ENCODE measurements at regions not wholly inside any gene's neighbourhood (a gene's known extent, or its start where the extent isn't known, plus 50 kb on each side); places are given as distances from the start of the nearest gene placed in this dataset.
"Not testable (repeated sequence)": the region's sequence is repeated elsewhere in the genome, so short reads cannot be mapped to it uniquely, and the experiment has no call there.

- Histone ChIP-seq H3K27me3 (replicated peaks in 2 of 5; ENCODE audit: control insufficient read depth in 4 of 5, insufficient read depth in 5 of 5, low read length in 4 of 5) (no peaks in the 10 kb centered on the region), H3K4me3 (ENCODE audit: control insufficient read depth in 1 of 7, extremely low read depth in 1 of 7, insufficient read depth in 4 of 7, low read depth in 2 of 7, low read length in 6 of 7) (no peak overlapping the region), H3K9me3 (ENCODE audit: control extremely low read depth in 1 of 5, control insufficient read depth in 4 of 5, insufficient read depth in 2 of 5, low read depth in 1 of 5, low read length in 4 of 5) (no peaks in the 10 kb centered on the region), H3K27ac (ENCODE audit: insufficient read depth in 1 of 2, low read depth in 1 of 2, low read length in 2 of 2, poor library complexity in 1 of 2, severe bottlenecking in 2 of 2) (peak overlapping the region in 1 of 2 experiments; percentile 89), H3K36me3 (ENCODE audit: control insufficient read depth in 4 of 4, insufficient read depth in 4 of 4, low read length in 3 of 4) (no peaks in the 10 kb centered on the region), H3K4me1 (ENCODE audit: control extremely low read depth in 1 of 4, control insufficient read depth in 4 of 4, insufficient read depth in 4 of 4, low read length in 3 of 4) (peaks cover 3 to 43% (median 17%) of the 10 kb centered on the region in 4 experiments)
- ChIA-PET CTCF (interaction anchor here (0.8 to 1.2 kb wide), 2 partner anchors 17 to 65 kb away, joined by 3 read pairs; no protein-coding TSS in a partner anchor), POLR2A (interaction anchor here (1.1 kb wide), 1 partner anchor 104 kb away, joined by 5 read pairs; no protein-coding TSS in a partner anchor)
- no peak for DNase-seq
- no CpG with 5 or more reads among the region's 1 CpG for WGBS (ENCODE audit: insufficient coverage)
These were observed 105.4 kb downstream of the ZNF429 start for GRCh38 chr19:21610787-21611186.

- no peaks in the 10 kb centered on the region for H3K27me3 ChIP-seq (replicated peaks in 2 of 5; ENCODE audit: control insufficient read depth in 4 of 5, insufficient read depth in 5 of 5, low read length in 4 of 5)
- H3K27ac ChIP-seq (ENCODE audit: insufficient read depth in 1 of 2, low read depth in 1 of 2, low read length in 2 of 2, poor library complexity in 1 of 2, severe bottlenecking in 2 of 2): peak overlapping the region in 1 of 2 experiments; percentile 89
- no peaks in the 10 kb centered on the region for H3K36me3 ChIP-seq (ENCODE audit: control insufficient read depth in 4 of 4, insufficient read depth in 4 of 4, low read length in 3 of 4)
- H3K4me3 ChIP-seq (ENCODE audit: control insufficient read depth in 1 of 7, extremely low read depth in 1 of 7, insufficient read depth in 4 of 7, low read depth in 2 of 7, low read length in 6 of 7): no peak overlapping the region
- CTCF ChIA-PET: interaction anchor here (0.8 to 1.2 kb wide), 2 partner anchors 17 to 66 kb away, joined by 3 read pairs; no protein-coding TSS in a partner anchor
- no peaks in the 10 kb centered on the region for H3K9me3 ChIP-seq (ENCODE audit: control extremely low read depth in 1 of 5, control insufficient read depth in 4 of 5, insufficient read depth in 2 of 5, low read depth in 1 of 5, low read length in 4 of 5)
- POLR2A ChIA-PET: interaction anchor here (1.1 kb wide), 1 partner anchor 104 kb away, joined by 5 read pairs; no protein-coding TSS in a partner anchor
- WGBS (ENCODE audit: insufficient coverage): 38% methylated on average over 1 of the region's 3 CpGs
- DNase-seq: peak in 2 of 3 donors; percentile 79 to 93
- peaks cover 3 to 46% (median 18%) of the 10 kb centered on the region in 4 experiments for H3K4me1 ChIP-seq (ENCODE audit: control extremely low read depth in 1 of 4, control insufficient read depth in 4 of 4, insufficient read depth in 4 of 4, low read length in 3 of 4)
These were observed 104.9 kb downstream of the ZNF429 start for GRCh38 chr19:21610341-21610740.

GRCh38 chr19:21608571-21608970 is 103.2 kb downstream of the ZNF429 start:
- CTCF ChIA-PET: no interaction called here

GRCh38 chr19:21607449-21607848 is 102.0 kb downstream of the ZNF429 start:
- Histone ChIP-seq H3K9me3 (ENCODE audit: control extremely low read depth in 1 of 5, control insufficient read depth in 4 of 5, insufficient read depth in 2 of 5, low read depth in 1 of 5, low read length in 4 of 5) (no peaks in the 10 kb centered on the region), H3K27me3 (replicated peaks in 2 of 5; ENCODE audit: control insufficient read depth in 4 of 5, insufficient read depth in 5 of 5, low read length in 4 of 5) (no peaks in the 10 kb centered on the region), H3K4me3 (ENCODE audit: control insufficient read depth in 1 of 7, extremely low read depth in 1 of 7, insufficient read depth in 4 of 7, low read depth in 2 of 7, low read length in 6 of 7) (no peak overlapping the region), H3K36me3 (ENCODE audit: control insufficient read depth in 4 of 4, insufficient read depth in 4 of 4, low read length in 3 of 4) (no peaks in the 10 kb centered on the region), H3K4me1 (ENCODE audit: control extremely low read depth in 1 of 4, control insufficient read depth in 4 of 4, insufficient read depth in 4 of 4, low read length in 3 of 4) (peaks cover 19 to 67% (median 34%) of the 10 kb centered on the region in 4 experiments), H3K27ac (ENCODE audit: insufficient read depth in 1 of 2, low read depth in 1 of 2, low read length in 2 of 2, poor library complexity in 1 of 2, severe bottlenecking in 2 of 2) (no peak overlapping the region)
- CTCF ChIA-PET: no interaction called here
- no peak for DNase-seq
- 69% methylated on average over 4 of the region's 4 CpGs for WGBS (ENCODE audit: insufficient coverage)
- POLR2A ChIA-PET: no interaction called here

More at GRCh38 chr19:21608571-21608970, 103.2 kb downstream of the ZNF429 start:
- H3K9me3 ChIP-seq (ENCODE audit: control extremely low read depth in 1 of 5, control insufficient read depth in 4 of 5, insufficient read depth in 2 of 5, low read depth in 1 of 5, low read length in 4 of 5): no peaks in the 10 kb centered on the region
- H3K36me3 ChIP-seq (ENCODE audit: control insufficient read depth in 4 of 4, insufficient read depth in 4 of 4, low read length in 3 of 4): no peaks in the 10 kb centered on the region
- peak overlapping the region in 1 of 2 experiments; percentile 49 for H3K27ac ChIP-seq (ENCODE audit: insufficient read depth in 1 of 2, low read depth in 1 of 2, low read length in 2 of 2, poor library complexity in 1 of 2, severe bottlenecking in 2 of 2)
- no peak for DNase-seq
- no peaks in the 10 kb centered on the region for H3K27me3 ChIP-seq (replicated peaks in 2 of 5; ENCODE audit: control insufficient read depth in 4 of 5, insufficient read depth in 5 of 5, low read length in 4 of 5)
- WGBS (ENCODE audit: insufficient coverage): 100% methylated on average over 2 of the region's 2 CpGs
- H3K4me1 ChIP-seq (ENCODE audit: control extremely low read depth in 1 of 4, control insufficient read depth in 4 of 4, insufficient read depth in 4 of 4, low read length in 3 of 4): peaks cover 16 to 62% (median 30%) of the 10 kb centered on the region in 4 experiments
- H3K4me3 ChIP-seq (ENCODE audit: control insufficient read depth in 1 of 7, extremely low read depth in 1 of 7, insufficient read depth in 4 of 7, low read depth in 2 of 7, low read length in 6 of 7): no peak overlapping the region
- POLR2A ChIA-PET: interaction anchor here (0.7 kb wide), 1 partner anchor 21 kb away, joined by 3 read pairs; no protein-coding TSS in a partner anchor

- peaks cover 22 to 68% (median 33%) of the 10 kb centered on the region in 4 experiments for H3K4me1 ChIP-seq (ENCODE audit: control extremely low read depth in 1 of 4, control insufficient read depth in 4 of 4, insufficient read depth in 4 of 4, low read length in 3 of 4)
- CTCF ChIA-PET; H3K27me3 ChIP-seq (replicated peaks in 2 of 5; ENCODE audit: control insufficient read depth in 4 of 5, insufficient read depth in 5 of 5, low read length in 4 of 5); H3K9me3 ChIP-seq (ENCODE audit: control extremely low read depth in 1 of 5, control insufficient read depth in 4 of 5, insufficient read depth in 2 of 5, low read depth in 1 of 5, low read length in 4 of 5); H3K36me3 ChIP-seq (ENCODE audit: control insufficient read depth in 4 of 4, insufficient read depth in 4 of 4, low read length in 3 of 4); DNase-seq; H3K4me3 ChIP-seq (ENCODE audit: control insufficient read depth in 1 of 7, extremely low read depth in 1 of 7, insufficient read depth in 4 of 7, low read depth in 2 of 7, low read length in 6 of 7); H3K27ac ChIP-seq (ENCODE audit: insufficient read depth in 1 of 2, low read depth in 1 of 2, low read length in 2 of 2, poor library complexity in 1 of 2, severe bottlenecking in 2 of 2); POLR2A ChIA-PET: not testable (repeated sequence)
- 87% methylated on average over 9 of the region's 31 CpGs for WGBS (ENCODE audit: insufficient coverage)
These were observed 101.6 kb downstream of the ZNF429 start for GRCh38 chr19:21607011-21607410.

GRCh38 chr19:21606326-21606725 is 100.9 kb downstream of the ZNF429 start:
- H3K4me3 ChIP-seq (ENCODE audit: control insufficient read depth in 1 of 7, extremely low read depth in 1 of 7, insufficient read depth in 4 of 7, low read depth in 2 of 7, low read length in 6 of 7); H3K9me3 ChIP-seq (ENCODE audit: control extremely low read depth in 1 of 5, control insufficient read depth in 4 of 5, insufficient read depth in 2 of 5, low read depth in 1 of 5, low read length in 4 of 5); POLR2A ChIA-PET; H3K27ac ChIP-seq (ENCODE audit: insufficient read depth in 1 of 2, low read depth in 1 of 2, low read length in 2 of 2, poor library complexity in 1 of 2, severe bottlenecking in 2 of 2); H3K27me3 ChIP-seq (replicated peaks in 2 of 5; ENCODE audit: control insufficient read depth in 4 of 5, insufficient read depth in 5 of 5, low read length in 4 of 5); DNase-seq; H3K36me3 ChIP-seq (ENCODE audit: control insufficient read depth in 4 of 4, insufficient read depth in 4 of 4, low read length in 3 of 4): not testable (repeated sequence)
- WGBS (ENCODE audit: insufficient coverage): no CpG with 5 or more reads among the region's 5 CpGs
- peaks cover 22 to 67% (median 37%) of the 10 kb centered on the region in 4 experiments for H3K4me1 ChIP-seq (ENCODE audit: control extremely low read depth in 1 of 4, control insufficient read depth in 4 of 4, insufficient read depth in 4 of 4, low read length in 3 of 4)
- CTCF ChIA-PET: interaction anchor here (1.5 kb wide), 1 partner anchor 43 kb away, joined by 4 read pairs; no protein-coding TSS in a partner anchor

GRCh38 chr19:21604951-21605476 is 99.6 kb downstream of the ZNF429 start:
- DNase-seq: peak in 2 of 3 donors; percentile 41 to 58
- H3K4me3 ChIP-seq (ENCODE audit: control insufficient read depth in 1 of 7, extremely low read depth in 1 of 7, insufficient read depth in 4 of 7, low read depth in 2 of 7, low read length in 6 of 7): peak overlapping the region in 6 of 7 experiments; percentile 55 to 77 (median 66)
- no peaks in the 10 kb centered on the region for H3K36me3 ChIP-seq (ENCODE audit: control insufficient read depth in 4 of 4, insufficient read depth in 4 of 4, low read length in 3 of 4)
- H3K27me3 ChIP-seq (replicated peaks in 2 of 5; ENCODE audit: control insufficient read depth in 4 of 5, insufficient read depth in 5 of 5, low read length in 4 of 5): no peaks in the 10 kb centered on the region
- 46% methylated on average over 8 of the region's 8 CpGs for WGBS (ENCODE audit: insufficient coverage)
- H3K4me1 ChIP-seq (ENCODE audit: control extremely low read depth in 1 of 4, control insufficient read depth in 4 of 4, insufficient read depth in 4 of 4, low read length in 3 of 4): peaks cover 22 to 69% (median 40%) of the 10 kb centered on the region in 4 experiments
- peak overlapping the region; percentile 55 to 92 for H3K27ac ChIP-seq (ENCODE audit: insufficient read depth in 1 of 2, low read depth in 1 of 2, low read length in 2 of 2, poor library complexity in 1 of 2, severe bottlenecking in 2 of 2)
- CTCF ChIA-PET: interaction anchor here (1.2 to 1.7 kb wide), 4 partner anchors 15 to 41 kb away, joined by 3 to 6 read pairs (median 4); no protein-coding TSS in a partner anchor
- POLR2A ChIA-PET: interaction anchor here (0.9 to 2.6 kb wide), 6 partner anchors 36 to 99 kb away, joined by 3 to 10 read pairs (median 5); partner anchors contain the start of gene ZNF429
- H3K9me3 ChIP-seq (ENCODE audit: control extremely low read depth in 1 of 5, control insufficient read depth in 4 of 5, insufficient read depth in 2 of 5, low read depth in 1 of 5, low read length in 4 of 5): no peaks in the 10 kb centered on the region
